DMS53 (cell line): ENCODE measurements at regions not wholly inside any gene's neighbourhood (a gene's known extent, or its start where the extent isn't known, plus 50 kb on each side); places are given as distances from the start of the nearest gene placed in this dataset.

Source experiments
- DNase-seq: peaks from one replicate; lab custom pipeline; 2025; lab: John Stamatoyannopoulos, UW

GRCh38 chr4:24057915-24058559 lies 168.2 kb upstream of the PPARGC1A start:
- no peak for DNase-seq

- DNase-seq: no peak
Observed at GRCh38 chr4:24056289-24056688, 166.4 kb upstream of the PPARGC1A start.

GRCh38 chr4:24055623-24056022 lies 165.8 kb upstream of the PPARGC1A start:
- DNase-seq: no peak

- DNase-seq: no peak
Observed at GRCh38 chr4:24054910-24055309, 165.1 kb upstream of the PPARGC1A start.

- no peak for DNase-seq
Observed at GRCh38 chr4:24053934-24054333, 164.1 kb upstream of the PPARGC1A start.

- DNase-seq: no peak
Observed at GRCh38 chr4:24044610-24045589, 155.1 kb upstream of the PPARGC1A start.

- no peak for DNase-seq
Observed at GRCh38 chr4:24042094-24042493, 152.2 kb upstream of the PPARGC1A start.

GRCh38 chr4:24040811-24041210 lies 151.0 kb upstream of the PPARGC1A start:
- DNase-seq: no peak

GRCh38 chr4:24033626-24034025 lies 143.8 kb upstream of the PPARGC1A start:
- DNase-seq: no peak

- DNase-seq: peak; percentile 74
Observed at GRCh38 chr4:24032371-24032989, 142.6 kb upstream of the PPARGC1A start.

GRCh38 chr4:24026596-24026995 lies 136.7 kb upstream of the PPARGC1A start:
- no peak for DNase-seq

GRCh38 chr4:24024605-24025004 lies 134.8 kb upstream of the PPARGC1A start:
- peak; percentile 33 for DNase-seq

- no peak for DNase-seq
Observed at GRCh38 chr4:24024157-24024556, 134.3 kb upstream of the PPARGC1A start.

GRCh38 chr4:24015782-24016181 lies 125.9 kb upstream of the PPARGC1A start:
- no peak for DNase-seq

- DNase-seq: no peak
Observed at GRCh38 chr4:24013668-24014422, 124.0 kb upstream of the PPARGC1A start.

- DNase-seq: no peak
Observed at GRCh38 chr4:24010994-24011393, 121.1 kb upstream of the PPARGC1A start.

GRCh38 chr4:24010573-24010972 lies 120.7 kb upstream of the PPARGC1A start:
- peak; percentile 10 for DNase-seq

GRCh38 chr4:24007860-24008261 lies 118.0 kb upstream of the PPARGC1A start:
- no peak for DNase-seq

GRCh38 chr4:24006269-24006668 lies 116.4 kb upstream of the PPARGC1A start:
- no peak for DNase-seq

GRCh38 chr4:24003926-24004325 lies 114.1 kb upstream of the PPARGC1A start:
- no peak for DNase-seq

- no peak for DNase-seq
Observed at GRCh38 chr4:24003496-24003895, 113.6 kb upstream of the PPARGC1A start.
